GM12873 (cell line): ENCODE measurements at regions not wholly inside any gene's neighbourhood (a gene's known extent, or its start where the extent isn't known, plus 50 kb on each side); places are given as distances from the start of the nearest gene placed in this dataset.

Experiments used
- CTCF ChIP-seq: IDR thresholded peaks from 2 replicates; pipeline ENCODE4 v1.5.1; 2012; ENCODE audit warnings: low read depth, mild to moderate bottlenecking, moderate library complexity, low read length, control low read depth; ENCODE audit not compliant: insufficient read depth; ENCODE audit errors: missing control alignments

- TF ChIP-seq CTCF: no peak
These were observed 126.2 kb upstream of the PMCH start for GRCh38 chr12:102323799-102324198.

GRCh38 chr12:102322254-102322653 is 124.6 kb upstream of the PMCH start:
- no peak for TF ChIP-seq CTCF

- no peak for TF ChIP-seq CTCF
These were observed 123.9 kb upstream of the PMCH start for GRCh38 chr12:102321305-102322082.

DNA sequence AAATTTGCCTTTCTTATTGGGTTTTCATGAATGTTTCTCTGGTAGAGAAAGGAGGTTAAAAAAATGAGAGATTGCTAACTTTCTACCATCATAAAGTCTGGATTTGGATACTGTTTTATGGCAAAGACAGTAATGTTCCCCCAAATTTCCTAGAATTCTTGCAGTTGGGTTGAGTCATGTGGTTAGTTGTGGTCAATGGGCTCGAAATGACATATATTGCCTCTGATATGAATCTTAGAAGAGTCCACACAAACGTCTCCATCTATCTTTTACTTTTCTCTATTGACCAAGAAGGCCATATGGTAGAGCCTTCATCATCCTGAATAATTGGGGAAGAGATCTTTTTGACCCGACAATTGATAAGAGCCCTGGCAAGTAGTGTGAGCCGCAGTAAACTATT is 119.5 kb upstream of the PMCH start:
- TF ChIP-seq CTCF: no peak

GRCh38 chr12:102316723-102317122 is 119.1 kb upstream of the PMCH start:
- no peak for TF ChIP-seq CTCF

GRCh38 chr12:102314821-102315220 is 117.2 kb upstream of the PMCH start:
- TF ChIP-seq CTCF: no peak

GRCh38 chr12:102305486-102305885 is 107.9 kb upstream of the PMCH start:
- no peak for TF ChIP-seq CTCF
